Heart right ventricle (tissue), 16 donors: ENCODE measurements at regions not wholly inside any gene's neighbourhood (a gene's known extent, or its start where the extent isn't known, plus 50 kb on each side); places are given as distances from the start of the nearest gene placed in this dataset.

Source experiments
- ATAC-seq, 8 donors: fragments of 200-7000 bp; cut with Tn5 transposase; one replicate each; pipeline ENCODE4 v1.9.1; 2020; ENCODE audit warnings: mild to moderate bottlenecking in 8 of 8, moderate library complexity in 8 of 8, moderate number of reproducible peaks in 1 of 8
- DNase-seq, 2 donors: peaks; one replicate each; pipeline ENCODE4 v3.0.0-alpha.2; 2020
- H3K27ac ChIP-seq, 10 donors: fragments of 200-600 bp; sonication (generic) in 2 of 10; one replicate each; pipeline versions ENCODE4 v1.5.0 to v1.8.0; 2020 to 2022; ENCODE audit warnings: mild to moderate bottlenecking in 3 of 10
- H3K27me3 ChIP-seq, 7 donors: fragments of 200-600 bp; one replicate each; pipeline ENCODE4 v1.8.0; 2021 to 2022; ENCODE audit warnings: mild to moderate bottlenecking in 2 of 7
- H3K36me3 ChIP-seq, 9 donors: fragments of 200-600 bp; sonication (generic) in 1 of 9; one replicate each; pipeline versions ENCODE4 v1.5.0 to v1.8.0; 2020 to 2022; ENCODE audit warnings: mild to moderate bottlenecking in 2 of 9
- H3K4me1 ChIP-seq, 9 donors: fragments of 200-600 bp; sonication (generic) in 1 of 9; one replicate each; pipeline versions ENCODE4 v1.5.0 to v1.8.0; 2020 to 2022; ENCODE audit warnings: mild to moderate bottlenecking in 4 of 9
- H3K4me3 ChIP-seq, 10 donors: fragments of 200-600 bp; sonication (generic) in 2 of 10; one replicate each; pipeline versions ENCODE4 v1.5.0 to v1.8.0; 2020 to 2022; ENCODE audit warnings: mild to moderate bottlenecking in 7 of 10, moderate library complexity in 2 of 10
- H3K9me3 ChIP-seq, 11 donors: fragments of 200-600 bp in 10 of 11; sonication (generic) in 2 of 11; one replicate each; pipeline versions ENCODE4 v1.5.0 to v1.8.0; 2013 to 2022; ENCODE audit warnings: mild to moderate bottlenecking in 2 of 11, control low read depth in 1 of 11, moderate library complexity in 1 of 11
- whole genome bisulfite sequencing, 2 donors: extraction: QIAGEN DNeasy Blood & Tissue Kit; methylation state at CpG; one replicate each; pipeline ENCODE4 v1.1.7; 2013; ENCODE audit warnings: inconsistent platforms in 1 of 2; 5-methylcytosine and 5-hydroxymethylcytosine counted together
- intact Hi-C, 10 donors: fragments of 100-400 bp; cut with DNase I; formaldehyde crosslinking; loops; one replicate each; pipeline versions ENCODE4 v1.11.1 to v1.14.2; 2022
- TF ChIP-seq, protein P1 (sequence below), 9 donors: fragments of 200-600 bp; sonication (generic) in 2 of 9; IDR thresholded peaks; one replicate each; pipeline versions ENCODE4 v1.5.0 to v1.8.0; 2021 to 2022; ENCODE audit warnings: antibody characterized with exemption in 9 of 9, mild to moderate bottlenecking in 5 of 9, moderate library complexity in 1 of 9
- donor health status: Arrhythmogenic right ventricular cardiomyopathy.
- donor health status: ischemic (EF 13 %, LVEDD 7.1; RV severe dilation, severe dysfunction).
- donor health status: healthy with polysubstance abuse.
- donor health status: DM: no; HTN: yes; CAD: no.
- donor health status: DM: no; HTN: no; CAD: no.
- donor health status: ischemic (EF 25% LVEDD 6.9; RV normal size, moderate dysfunction).
- donor health status: ischemic (EF 25% LVEDD 5.7; RV mildly dilated, moderate dysfunction).
- donor health status: healthy.
- donor health status: DM: yes; HTN: yes; CAD: no.
- donor health status: Ischemic cardiomyopathy.
- donor health status: ischemic (EF 35%, LVEDD 5.7; RV mildly dilated, moderate dysfunction).
- donor health status: nonischemic (EF 11% LVEDD 7.7; RV severe dilation, severe dysfunction).
- donor health status: DM: yes; HTN: yes; CAD: no.
- donor health status: PGD.
- donor health status: ischemic (EF 29% LVEDD 5.4; RV normal size, mild dysfunction).
- donor health status: nonischemic (EF 23%, LVEDD 6.1; RV moderate dilation, normal function).

DNA sequence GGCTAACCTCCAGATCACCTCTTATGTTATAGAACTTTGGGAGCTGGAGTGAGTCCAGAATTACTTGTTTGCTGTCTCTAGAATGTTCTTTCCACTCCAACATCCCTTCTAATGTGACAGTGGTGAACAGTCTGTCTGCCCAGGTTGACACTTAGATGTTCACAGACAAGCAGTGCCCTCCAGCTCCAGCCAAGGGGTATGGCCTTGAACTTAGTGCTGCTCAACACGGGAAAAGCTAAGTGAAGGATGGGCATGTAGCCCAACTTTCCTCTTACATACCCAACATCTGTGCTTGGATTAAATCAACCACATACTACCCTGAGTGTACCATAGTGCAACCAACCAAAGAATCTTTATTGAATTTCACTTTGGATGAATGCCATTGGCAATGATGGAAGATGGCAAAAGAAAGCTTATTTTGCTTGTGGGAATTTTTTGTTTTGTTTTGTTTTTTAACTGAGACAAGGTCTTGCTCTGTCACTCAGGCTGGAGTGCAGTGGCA is 201.2 kb downstream of the NXNL2 start:
- TF ChIP-seq, protein P1, sequence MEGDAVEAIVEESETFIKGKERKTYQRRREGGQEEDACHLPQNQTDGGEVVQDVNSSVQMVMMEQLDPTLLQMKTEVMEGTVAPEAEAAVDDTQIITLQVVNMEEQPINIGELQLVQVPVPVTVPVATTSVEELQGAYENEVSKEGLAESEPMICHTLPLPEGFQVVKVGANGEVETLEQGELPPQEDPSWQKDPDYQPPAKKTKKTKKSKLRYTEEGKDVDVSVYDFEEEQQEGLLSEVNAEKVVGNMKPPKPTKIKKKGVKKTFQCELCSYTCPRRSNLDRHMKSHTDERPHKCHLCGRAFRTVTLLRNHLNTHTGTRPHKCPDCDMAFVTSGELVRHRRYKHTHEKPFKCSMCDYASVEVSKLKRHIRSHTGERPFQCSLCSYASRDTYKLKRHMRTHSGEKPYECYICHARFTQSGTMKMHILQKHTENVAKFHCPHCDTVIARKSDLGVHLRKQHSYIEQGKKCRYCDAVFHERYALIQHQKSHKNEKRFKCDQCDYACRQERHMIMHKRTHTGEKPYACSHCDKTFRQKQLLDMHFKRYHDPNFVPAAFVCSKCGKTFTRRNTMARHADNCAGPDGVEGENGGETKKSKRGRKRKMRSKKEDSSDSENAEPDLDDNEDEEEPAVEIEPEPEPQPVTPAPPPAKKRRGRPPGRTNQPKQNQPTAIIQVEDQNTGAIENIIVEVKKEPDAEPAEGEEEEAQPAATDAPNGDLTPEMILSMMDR (IDR thresholded peaks at IDR 0.05) = no peak
- WGBS, 2 donors = 65 to 79% methylated on average over 1 of the region's 1 CpG
- ATAC-seq (no peak), DNase-seq (no peak)
- H3K4me1 ChIP-seq = peaks cover 0 to 21% (median 7%) of the 10 kb centered on the region in 9 donors
- no peaks in the 10 kb centered on the region for H3K36me3 ChIP-seq
- H3K4me3 ChIP-seq = no peak overlapping the region
- H3K27me3 ChIP-seq = peaks cover 0 to 4% (median 0%) of the 10 kb centered on the region in 7 donors
- no peak overlapping the region for H3K27ac ChIP-seq
- H3K9me3 ChIP-seq = no peaks in the 10 kb centered on the region
- intact Hi-C loops = loop anchor here in 2 of 10 donors (5.0 to 10.0 kb wide), 2 partner anchors 256 to 269 kb away; partner anchors contain the start of gene S1PR3 (in 1 of the 2)

DNA sequence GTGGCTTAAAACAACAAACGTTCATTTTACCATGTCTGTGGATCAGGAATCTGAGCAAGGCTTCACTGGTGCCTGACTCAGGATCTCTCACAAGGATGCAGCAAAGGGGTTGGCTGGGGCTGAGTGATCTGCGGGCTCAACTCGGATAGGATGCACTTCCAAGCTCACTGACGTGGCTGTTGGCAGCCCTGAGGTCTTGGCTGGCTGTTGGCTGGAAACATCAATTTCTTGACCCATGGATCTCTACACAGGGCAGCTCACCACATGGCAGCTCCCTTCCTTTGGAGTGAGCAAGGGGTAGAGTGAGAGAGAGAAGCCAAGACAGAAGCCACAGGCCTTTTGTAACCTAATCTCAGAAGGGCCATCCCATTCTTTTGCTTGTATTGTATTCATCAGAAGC is 202.1 kb downstream of the NXNL2 start:
- H3K4me3 ChIP-seq = no peak overlapping the region
- peaks cover 0 to 4% (median 0%) of the 10 kb centered on the region in 7 donors for H3K27me3 ChIP-seq
- H3K4me1 ChIP-seq = peaks cover 0 to 20% (median 7%) of the 10 kb centered on the region in 9 donors
- no peak for DNase-seq
- ATAC-seq = no peak
- H3K9me3 ChIP-seq = no peaks in the 10 kb centered on the region
- 93 to 96% methylated on average over 4 of the region's 4 CpGs for WGBS, 2 donors
- H3K27ac ChIP-seq = no peak overlapping the region
- no peaks in the 10 kb centered on the region for H3K36me3 ChIP-seq
- TF ChIP-seq, protein P1 (IDR thresholded peaks at IDR 0.05) = no peak
- intact Hi-C loops = loop anchor here in 2 of 10 donors (5.0 to 10.0 kb wide), 2 partner anchors 255 to 268 kb away; partner anchors contain the start of gene S1PR3 (in 1 of the 2)

DNA sequence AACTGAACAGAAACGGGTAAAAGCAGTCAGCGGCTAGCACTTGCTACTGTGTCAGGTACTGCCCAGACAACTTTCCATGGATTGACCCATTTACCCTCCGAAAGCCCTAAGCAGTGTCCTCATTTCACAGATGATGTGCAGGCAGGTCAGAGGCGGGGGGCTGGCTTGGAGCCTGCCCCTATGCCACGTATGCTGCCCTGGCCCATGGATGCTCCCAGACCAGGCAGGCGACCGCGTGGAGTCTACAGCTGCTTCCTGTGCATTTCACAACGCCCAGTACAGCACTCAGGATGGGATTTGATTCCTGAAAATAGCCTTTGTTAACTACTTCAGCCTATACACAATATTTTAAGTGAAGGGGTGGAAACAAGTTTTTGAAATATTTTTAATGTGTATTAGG is 202.9 kb downstream of the NXNL2 start:
- H3K4me3 ChIP-seq = no peak overlapping the region
- peaks cover 0 to 18% (median 3%) of the 10 kb centered on the region in 9 donors for H3K4me1 ChIP-seq

DNA sequence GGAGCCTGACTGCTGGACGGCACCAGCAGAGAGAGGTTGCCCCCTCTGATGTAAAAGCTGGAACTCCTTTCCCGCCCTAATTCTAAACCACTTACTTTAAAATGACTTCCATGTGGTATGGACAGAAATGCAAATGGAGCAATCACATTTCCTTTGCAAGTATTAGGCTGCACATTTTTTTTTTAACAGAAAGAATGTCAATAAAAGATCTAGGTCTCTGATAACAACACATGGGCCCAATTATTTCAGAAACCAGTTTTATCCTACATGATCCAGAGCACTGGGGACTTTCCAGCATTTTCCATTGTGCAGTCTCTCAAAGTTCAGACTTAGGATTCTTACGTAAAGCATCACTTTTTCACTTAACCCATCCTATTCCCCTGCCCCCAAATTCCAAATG is 203.7 kb downstream of the NXNL2 start:
- TF ChIP-seq, protein P1 (IDR thresholded peaks at IDR 0.05) = no peak
- intact Hi-C loops = loop anchor here in 2 of 10 donors (5.0 to 10.0 kb wide), 2 partner anchors 254 to 266 kb away; partner anchors contain the start of gene S1PR3 (in 1 of the 2)
- ATAC-seq (no peak), DNase-seq (no peak)
- Histone ChIP-seq H3K27ac (no peak overlapping the region), H3K36me3 (no peaks in the 10 kb centered on the region), H3K4me3 (no peak overlapping the region), H3K9me3 (no peaks in the 10 kb centered on the region), H3K27me3 (peaks cover 0 to 4% (median 0%) of the 10 kb centered on the region in 7 donors), H3K4me1 (peaks cover 0 to 17% (median 3%) of the 10 kb centered on the region in 9 donors)
- WGBS, 2 donors = 82 to 91% methylated on average over 3 of the region's 3 CpGs

More for the DNA sequence above, 202.9 kb downstream of the NXNL2 start:
- Histone ChIP-seq H3K9me3 (no peaks in the 10 kb centered on the region), H3K27me3 (peaks cover 0 to 4% (median 0%) of the 10 kb centered on the region in 7 donors), H3K36me3 (no peaks in the 10 kb centered on the region), H3K27ac (no peak overlapping the region)
- ATAC-seq (peak in 1 of 8 donors; percentile 57), DNase-seq (no peak)
- WGBS, 2 donors = 69 to 72% methylated on average over 9 of the region's 9 CpGs
- TF ChIP-seq, protein P1 (IDR thresholded peaks at IDR 0.05) = no peak
- intact Hi-C loops = loop anchor here in 2 of 10 donors (5.0 to 10.0 kb wide), 2 partner anchors 254 to 267 kb away; partner anchors contain the start of gene S1PR3 (in 1 of the 2)
